H1 (cell line): ENCODE measurements at regions not wholly inside any gene's neighbourhood (a gene's known extent, or its start where the extent isn't known, plus 50 kb on each side); places are given as distances from the start of the nearest gene placed in this dataset.

Experiments
- CTCF ChIA-PET: fragments of 300-600 bp; sonication (Branson Sonifier 250); formaldehyde crosslinking; loops from one replicate; lab custom pipeline; 2021; ENCODE audit not compliant: partially characterized antibody; lab: Charles Lee
- POLR2A ChIA-PET: fragments of 300-600 bp; sonication (Branson Sonifier 250); formaldehyde crosslinking; loops from one replicate; lab custom pipeline; 2021; ENCODE audit warnings: inconsistent platforms; ENCODE audit not compliant: partially characterized antibody; lab: Charles Lee
- DNase-seq, 2 experiments: peaks; one replicate each; pipeline versions ENCODE4 v3.0.0 to v3.0.0-alpha.2; 2010 to 2022; ENCODE audit warnings: low spot score in 2 of 2, low read depth in 1 of 2, mixed read lengths in 1 of 2
- FAIRE-seq: peaks from 2 replicates; lab custom pipeline; 2011; peaks lifted over from hg19 to GRCh38; lab: Jason Lieb, UNC
- H2AFZ ChIP-seq: 2 replicates; pipeline ENCODE4 v1.8.1; 2012; ENCODE audit warnings: low read length, inconsistent platforms
- H2AK5ac ChIP-seq: 2 replicates; pipeline ENCODE4 v1.6.1; 2013; ENCODE audit warnings: low read depth, low read length
- H2BK120ac ChIP-seq: replicated peaks from 2 replicates; pipeline ENCODE3; 2013; ENCODE audit warnings: low read depth, low read length, inconsistent platforms
- H2BK12ac ChIP-seq: 2 replicates; pipeline ENCODE4 v1.6.1; 2013; ENCODE audit warnings: low read depth, low read length
- H2BK15ac ChIP-seq: 2 replicates; pipeline ENCODE4 v1.6.1; 2013; ENCODE audit warnings: low read length
- H2BK20ac ChIP-seq: 2 replicates; pipeline ENCODE4 v1.6.1; 2013; ENCODE audit warnings: low read length
- H2BK5ac ChIP-seq: 2 replicates; pipeline ENCODE4 v1.6.1; 2013; ENCODE audit warnings: low read depth, low read length
- H3K14ac ChIP-seq: 2 replicates; pipeline ENCODE4 v1.6.1; 2013; ENCODE audit warnings: inconsistent platforms; ENCODE audit not compliant: insufficient read length
- H3K18ac ChIP-seq: 2 replicates; pipeline ENCODE4 v1.6.1; 2013; ENCODE audit warnings: low read length; ENCODE audit errors: extremely low read depth
- H3K23ac ChIP-seq: 2 replicates; pipeline ENCODE4 v1.6.1; 2013; ENCODE audit warnings: inconsistent platforms; ENCODE audit not compliant: insufficient read length
- H3K23me2 ChIP-seq: 2 replicates; pipeline ENCODE4 v1.6.1; 2013; ENCODE audit warnings: low read depth, low read length
- H3K27ac ChIP-seq: 2 replicates; pipeline ENCODE4 v1.6.1; 2011; ENCODE audit warnings: low read depth, low read length, inconsistent platforms
- H3K27me3 ChIP-seq, 4 experiments: replicated peaks in 1 of 4; 1 replicate in 1 of 4; 2 replicates in 3 of 4; pipeline versions ENCODE4 v1.6.1 to v1.8.1; 2011 to 2013; ENCODE audit warnings: low read length in 3 of 4, mild to moderate bottlenecking in 3 of 4, inconsistent platforms in 2 of 4, mixed read lengths in 2 of 4, moderate library complexity in 1 of 4; ENCODE audit not compliant: control insufficient read depth in 3 of 4, insufficient read depth in 3 of 4; ENCODE audit errors: extremely low read depth in 1 of 4
- H3K36me3 ChIP-seq, 4 experiments: 2 replicates each; pipeline versions ENCODE4 v1.6.1 to v1.8.1; 2011 to 2013; ENCODE audit warnings: mild to moderate bottlenecking in 4 of 4, low read length in 3 of 4, moderate library complexity in 2 of 4, control low read depth in 1 of 4, inconsistent platforms in 1 of 4; ENCODE audit not compliant: insufficient read depth in 4 of 4, control insufficient read depth in 2 of 4
- H3K4ac ChIP-seq: replicated peaks from 2 replicates; pipeline ENCODE3; 2013; ENCODE audit warnings: low read length, low read depth, mixed read lengths, inconsistent platforms; ENCODE audit not compliant: insufficient read length
- H3K4me1 ChIP-seq, 4 experiments: replicated peaks in 1 of 4; 1 replicate in 1 of 4; 2 replicates in 3 of 4; pipeline versions ENCODE4 v1.6.1 to v1.8.1; 2011 to 2013; ENCODE audit warnings: low read length in 3 of 4, inconsistent platforms in 2 of 4, mixed read lengths in 1 of 4; ENCODE audit not compliant: insufficient read depth in 4 of 4, control insufficient read depth in 3 of 4
- H3K4me2 ChIP-seq, 2 experiments: 2 replicates each; pipeline versions ENCODE4 v1.6.1 to v1.8.1; 2011 to 2013; ENCODE audit warnings: low read depth in 2 of 2, low read length in 2 of 2, control low read depth in 1 of 2, inconsistent platforms in 1 of 2, mild to moderate bottlenecking in 1 of 2; ENCODE audit not compliant: insufficient read depth in 1 of 2
- H3K4me3 ChIP-seq, 4 experiments: fragments of 200-600, 300-600 bp in 1 of 4; sonication (generic), shearing (Covaris generic), sonication (Bioruptor Twin) in 1 of 4; 2 replicates each; pipeline versions ENCODE4 v1.5.1 to v1.8.1; 2011 to 2016; ENCODE audit warnings: low read length in 4 of 4, low read depth in 3 of 4, control low read depth in 2 of 4, inconsistent platforms in 2 of 4, mild to moderate bottlenecking in 2 of 4, mixed read lengths in 1 of 4, moderate library complexity in 1 of 4; ENCODE audit not compliant: insufficient read depth in 2 of 4; ENCODE audit errors: extremely low read depth in 1 of 4
- H3K56ac ChIP-seq: replicated peaks from 2 replicates; pipeline ENCODE3; 2013; ENCODE audit warnings: low read depth, mild to moderate bottlenecking, mixed read lengths, low read length, inconsistent platforms; ENCODE audit not compliant: insufficient read length
- H3K79me1 ChIP-seq: 2 replicates; pipeline ENCODE4 v1.6.1; 2013; ENCODE audit warnings: low read depth, low read length, control low read depth
- H3K79me2 ChIP-seq, 2 experiments: 2 replicates each; pipeline versions ENCODE4 v1.6.1 to v1.8.1; 2012 to 2013; ENCODE audit warnings: low read length in 2 of 2, mild to moderate bottlenecking in 2 of 2, inconsistent platforms in 1 of 2; ENCODE audit not compliant: insufficient read depth in 2 of 2, control insufficient read depth in 1 of 2
- H3K9ac ChIP-seq, 4 experiments: replicated peaks in 1 of 4; 1 replicate in 1 of 4; 2 replicates in 3 of 4; pipeline versions ENCODE4 v1.6.1 to v1.8.1; 2011 to 2013; ENCODE audit warnings: low read depth in 3 of 4, low read length in 3 of 4, control low read depth in 2 of 4, mild to moderate bottlenecking in 2 of 4, moderate library complexity in 2 of 4, inconsistent platforms in 1 of 4; ENCODE audit errors: extremely low read depth in 1 of 4
- H3K9me3 ChIP-seq, 2 experiments: 2 replicates each; pipeline versions ENCODE4 v1.6.1 to v1.8.1; 2012 to 2013; ENCODE audit warnings: mild to moderate bottlenecking in 2 of 2, moderate library complexity in 2 of 2, control low read depth in 1 of 2, inconsistent platforms in 1 of 2, low read depth in 1 of 2, low read length in 1 of 2, mixed read lengths in 1 of 2; ENCODE audit not compliant: insufficient read depth in 2 of 2
- H4K20me1 ChIP-seq, 2 experiments: replicated peaks in 1 of 2; 2 replicates each; pipeline versions ENCODE3 to v1.8.1; 2011 to 2013; ENCODE audit warnings: inconsistent platforms in 2 of 2, low read length in 2 of 2, mild to moderate bottlenecking in 1 of 2; ENCODE audit not compliant: insufficient read depth in 2 of 2, control insufficient read depth in 1 of 2
- H4K5ac ChIP-seq: 2 replicates; pipeline ENCODE4 v1.6.1; 2013; ENCODE audit warnings: low read length, low read depth, mixed read lengths, inconsistent platforms; ENCODE audit not compliant: insufficient read length
- H4K8ac ChIP-seq: 2 replicates; pipeline ENCODE4 v1.8.0; 2013; ENCODE audit warnings: mild to moderate bottlenecking, moderate library complexity, low read length, inconsistent platforms; ENCODE audit not compliant: insufficient read depth; ENCODE audit errors: extremely low read depth
- H4K91ac ChIP-seq: replicated peaks from 2 replicates; pipeline ENCODE3; 2013; ENCODE audit warnings: low read length, mixed read lengths, inconsistent platforms; ENCODE audit not compliant: insufficient read length
- GABPA ChIP-seq: IDR thresholded peaks from 2 replicates; pipeline ENCODE4 v1.6.1; 2011; ENCODE audit warnings: mild to moderate bottlenecking, low read length, moderate library complexity, borderline replicate concordance; ENCODE audit not compliant: insufficient read depth
- YY1 ChIP-seq: IDR thresholded peaks from 2 replicates; pipeline ENCODE4 v1.6.1; 2011; ENCODE audit warnings: low read depth, mild to moderate bottlenecking, low read length
- WGBS, 2 experiments: shearing (Covaris generic) in 1 of 2; methylation state at CpG; one replicate each; pipeline versions ENCODE4 v1.1.6 to v1.1.7; 2013 to 2015; ENCODE audit warnings: low lambda C conversion rate in 2 of 2, mixed read lengths in 2 of 2, inconsistent platforms in 1 of 2, low coverage in 1 of 2, missing lambda C conversion rate in 1 of 2; ENCODE audit not compliant: insufficient replicate concordance in 2 of 2, insufficient coverage in 1 of 2, insufficient read length in 1 of 2; ENCODE audit errors: extremely low coverage in 1 of 2, missing lambda C conversion rate in 1 of 2; 5-methylcytosine and 5-hydroxymethylcytosine counted together

- Histone ChIP-seq H3K9ac (no peak overlapping the region), H2BK12ac (no peak overlapping the region), H3K4me1 (no peaks in the 10 kb centered on the region), H2AFZ (no peak overlapping the region), H3K27ac (no peak overlapping the region), H2BK5ac (no peak overlapping the region), H4K91ac (no peak overlapping the region), H3K36me3 (0 out of 8 replicates have a peak, but pooled peaks cover 0 to 4% (median 0%) of the 10 kb centered on the region in 4 experiments), H3K79me2 (no peaks in the 10 kb centered on the region), H4K5ac (no peak overlapping the region), H4K20me1 (no peaks in the 10 kb centered on the region), H3K18ac (no peak overlapping the region), H3K27me3 (no peaks in the 10 kb centered on the region), H3K23me2 (no peaks in the 10 kb centered on the region), H3K4me2 (no peak overlapping the region), H2BK120ac (no peak overlapping the region), H2AK5ac (no peak overlapping the region), H4K8ac (no peak overlapping the region), H3K4ac (no peak overlapping the region), H3K79me1 (no peaks in the 10 kb centered on the region), H3K9me3 (peaks cover 44 to 49% of the 10 kb centered on the region in 2 experiments), H3K23ac (no peak overlapping the region), H3K4me3 (no peak overlapping the region), H2BK15ac (no peak overlapping the region), H2BK20ac (no peak overlapping the region), H3K56ac (no peak overlapping the region), H3K14ac (no peak overlapping the region)
- FAIRE-seq (no peak), DNase-seq (no peak)
- TF ChIP-seq GABPA, result no peak
- no peak for TF ChIP-seq YY1
- 100% methylated on average over 1 of the region's 1 CpG; no CpG with 5 or more reads in 1 of the 2 experiments for whole genome bisulfite sequencing, 2 experiments
- POLR2A ChIA-PET, result no interaction called here
- CTCF ChIA-PET, result interaction anchor here (1.1 kb wide), 1 partner anchor 126 kb away, joined by 3 read pairs; no protein-coding TSS in a partner anchor
Observed at GRCh38 chr4:53832549-53832948, 231.9 kb downstream of the CHIC2 start.
